ENCODE measurements at regions not wholly inside any gene's neighbourhood (a gene's known extent, or its start where the extent isn't known, plus 50 kb on each side); places are given as distances from the start of the nearest gene placed in this dataset.
"Not testable (repeated sequence)": the region's sequence is repeated elsewhere in the genome, so short reads cannot be mapped to it uniquely, and the experiment has no call there.

DNA sequence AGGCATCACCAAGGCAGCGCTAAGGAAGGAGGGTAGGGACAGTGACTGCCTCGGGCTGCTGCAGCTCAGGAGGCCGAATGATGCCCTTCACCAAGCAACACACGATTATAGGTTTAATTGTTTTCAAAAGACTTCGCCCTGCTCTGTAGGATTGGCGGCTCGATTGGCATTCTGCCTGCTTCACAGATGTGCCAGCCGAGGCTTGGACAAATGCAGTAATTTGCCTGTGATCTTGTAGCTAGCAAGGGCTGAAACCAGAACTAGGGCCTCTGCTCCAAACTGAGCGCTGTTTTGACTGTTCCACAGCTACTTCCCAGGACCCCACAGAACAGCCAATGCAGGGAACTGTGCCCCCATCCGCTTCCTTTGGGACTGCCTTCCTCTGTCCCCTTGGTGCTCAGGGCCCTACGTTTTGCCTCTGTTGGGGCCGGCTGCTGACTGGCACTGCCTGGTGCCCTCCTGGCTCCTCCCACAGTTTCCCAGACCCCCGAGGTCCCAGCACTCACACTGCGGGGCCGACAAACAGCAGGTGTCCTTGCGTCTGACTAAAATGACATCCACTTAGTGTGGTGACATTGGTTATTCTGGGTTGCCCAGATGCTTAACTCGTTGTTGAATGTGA lies 62.6 kb upstream of the EN2 start:
- no peak for DNase-seq (ENCODE audit: low read depth)

DNA sequence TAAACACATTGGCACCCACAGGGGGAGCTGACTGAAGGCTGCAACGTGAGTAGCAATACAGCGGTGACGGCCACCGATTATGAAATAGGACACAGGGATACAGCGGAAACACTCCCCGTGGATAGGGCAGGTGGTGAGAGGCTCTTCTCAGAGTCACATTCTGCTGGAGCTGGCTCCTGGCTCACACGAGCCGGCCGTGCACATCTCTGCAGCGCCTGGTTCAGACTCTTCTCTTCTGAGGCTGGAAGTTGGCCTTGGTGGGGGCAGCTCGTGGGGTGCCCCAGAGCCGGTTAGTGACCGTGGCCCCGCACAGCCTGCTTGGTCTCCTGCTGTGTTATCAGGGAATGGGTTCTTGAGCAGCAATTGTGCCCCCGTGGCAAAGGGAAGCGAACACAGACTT lies 61.3 kb upstream of the EN2 start:
- no peak for DNase-seq (ENCODE audit: low read depth)

GRCh38 chr7:155397758-155398714 lies 59.9 kb upstream of the EN2 start:
- not testable (repeated sequence) for DNase-seq (ENCODE audit: low read depth)

GRCh38 chr7:155398944-155399343 lies 59.0 kb upstream of the EN2 start:
- DNase-seq (ENCODE audit: low read depth): no peak

GRCh38 chr7:155399577-155399976 lies 58.4 kb upstream of the EN2 start:
- DNase-seq (ENCODE audit: low read depth): no peak

DNA sequence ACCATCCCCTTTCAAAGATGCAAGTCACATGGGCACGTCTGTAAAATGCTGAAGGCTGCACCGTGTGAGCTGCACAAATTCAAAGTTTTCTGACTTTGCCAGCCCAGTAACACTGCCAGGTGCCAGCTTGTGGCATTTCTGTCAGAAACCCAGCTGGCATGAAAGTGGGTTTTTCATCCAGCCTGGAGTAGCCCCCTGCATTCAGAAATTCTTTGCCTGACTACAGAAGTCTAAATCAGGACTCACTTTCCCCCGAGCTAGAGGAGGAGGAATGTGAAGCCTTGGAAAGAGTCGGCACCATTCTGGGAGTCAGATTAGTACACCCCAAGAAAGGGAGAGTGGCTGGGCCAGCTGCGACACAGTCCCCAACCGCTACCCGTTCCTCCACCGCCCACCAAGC lies 56.7 kb upstream of the EN2 start:
- DNase-seq (ENCODE audit: low read depth): no peak

- DNase-seq (ENCODE audit: low read depth): no peak
Measured at GRCh38 chr7:155401884-155402283, 56.0 kb upstream of the EN2 start.

DNA sequence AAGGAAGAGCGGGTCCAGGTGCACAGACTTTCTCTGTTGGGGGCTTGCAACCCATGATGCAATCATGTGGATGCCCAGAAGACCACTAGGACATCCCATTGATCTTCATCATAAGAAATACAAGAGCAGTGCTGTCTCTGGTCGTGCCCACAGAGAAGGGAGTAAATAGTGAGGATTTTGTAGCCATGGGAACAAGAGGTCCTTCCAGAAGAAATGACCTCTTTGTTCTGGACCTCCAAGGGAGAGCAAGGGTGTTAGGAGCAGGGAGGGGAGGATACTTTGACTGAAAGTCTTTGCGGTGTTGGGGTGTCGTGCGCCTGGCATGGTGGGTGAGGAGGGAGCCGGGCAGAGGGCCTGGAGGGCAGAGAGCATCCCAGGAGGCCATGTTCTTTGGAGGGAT lies 55.0 kb upstream of the EN2 start:
- no peak for DNase-seq (ENCODE audit: low read depth)

DNA sequence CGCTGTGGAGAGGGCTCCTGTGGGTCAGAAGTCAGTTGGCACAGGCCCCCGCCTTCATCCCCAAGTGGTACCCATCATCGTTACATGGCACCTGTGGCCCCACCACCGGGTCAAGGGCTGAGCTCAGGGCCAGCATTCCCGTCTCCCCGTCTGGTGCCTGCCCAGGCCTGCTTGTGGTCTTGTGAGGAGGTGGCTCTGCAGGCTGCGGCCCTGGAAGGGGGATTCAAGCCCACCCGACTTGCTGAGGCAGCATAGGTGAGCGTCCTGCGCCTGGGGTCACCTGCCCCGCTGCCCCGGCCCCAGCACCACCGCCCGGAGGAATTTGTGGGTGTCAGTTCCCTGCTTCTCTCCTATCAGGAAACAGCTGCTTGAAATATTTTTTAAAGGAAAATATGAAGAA lies 53.0 kb upstream of the EN2 start:
- DNase-seq (ENCODE audit: low read depth): no peak

DNA sequence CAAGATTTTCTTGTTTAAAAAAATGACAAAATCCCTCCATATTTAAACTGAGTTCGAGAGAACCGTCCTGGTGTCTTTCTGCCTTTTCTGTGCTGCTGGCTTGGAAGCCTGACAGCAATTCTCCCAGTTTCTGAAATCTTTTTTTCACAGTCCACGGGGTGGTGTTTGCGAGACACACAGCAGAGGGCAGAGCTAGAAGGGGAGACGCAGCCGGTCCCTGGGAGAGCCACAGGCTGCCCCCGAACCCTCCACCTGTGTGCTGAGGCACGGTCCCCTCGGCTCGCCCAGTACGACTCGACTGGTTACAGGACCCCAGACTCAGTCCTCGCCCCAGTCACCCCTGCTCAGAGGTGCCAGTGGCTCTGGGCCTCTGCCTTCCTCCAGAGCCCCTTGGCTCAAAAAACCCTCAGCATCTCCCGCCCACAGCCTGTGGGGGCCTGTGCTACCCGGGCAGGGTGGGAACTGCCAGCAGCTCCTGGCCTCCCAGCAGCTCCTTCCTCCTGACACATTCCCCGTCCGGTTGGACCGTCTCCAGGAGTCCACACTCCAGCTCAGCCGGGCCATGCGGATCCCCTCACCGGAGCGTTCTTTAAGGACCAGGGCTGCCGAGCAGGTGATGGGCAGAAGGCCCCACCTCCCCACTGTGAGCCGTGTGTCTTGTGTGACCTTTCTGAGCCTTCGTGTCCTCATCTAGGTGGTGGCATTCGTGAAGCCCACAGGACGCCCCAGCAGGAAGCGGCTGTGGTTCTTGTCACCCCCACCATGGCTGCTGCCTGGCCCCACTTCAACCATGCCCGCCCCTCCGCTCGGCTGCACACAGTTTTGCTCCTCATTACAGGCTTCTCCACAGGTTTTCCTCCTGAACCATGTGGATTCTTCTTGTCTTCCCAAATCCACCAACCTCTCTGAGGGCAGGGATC lies 52.3 kb upstream of the EN2 start:
- DNase-seq (ENCODE audit: low read depth): no peak

DNA sequence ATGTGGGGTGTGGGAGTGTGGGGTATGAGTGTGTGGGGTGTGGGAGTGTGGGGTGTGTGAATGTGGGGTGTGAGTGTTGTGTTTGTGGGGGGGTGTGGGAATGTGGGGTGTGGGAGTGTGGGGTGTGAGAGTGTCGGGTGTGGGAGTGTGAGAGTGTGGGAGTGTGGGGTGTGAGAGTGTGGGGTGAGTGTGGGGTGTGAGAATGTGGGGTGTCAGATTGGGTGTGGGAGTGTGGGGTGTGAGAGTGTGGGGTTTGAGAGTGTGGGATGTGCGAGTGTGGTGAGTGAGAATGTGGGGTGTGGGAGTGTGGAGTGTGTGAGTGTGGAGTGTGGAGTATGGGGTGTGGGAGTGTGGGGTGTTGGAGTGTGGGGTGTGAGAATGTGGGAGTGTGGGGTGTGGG lies 50.1 kb upstream of the EN2 start:
- DNase-seq (ENCODE audit: low read depth): no peak

All from RPMI7951 (cell line).